Rectal smooth muscle tissue (tissue), 1 donor: ENCODE measurements at regions not wholly inside any gene's neighbourhood (a gene's known extent, or its start where the extent isn't known, plus 50 kb on each side); places are given as distances from the start of the nearest gene placed in this dataset.
A peak's percentile ranks its signal among the peaks of the same experiment; 100 is the strongest.

Source experiments
- H3K27ac ChIP-seq: one replicate; pipeline ENCODE4 v1.7.0; 2013; ENCODE audit warnings: low read depth, low read length, inconsistent platforms
- H3K27me3 ChIP-seq: one replicate; pipeline ENCODE4 v1.7.0; 2013; ENCODE audit warnings: low read length; ENCODE audit not compliant: control insufficient read depth, insufficient read depth
- H3K36me3 ChIP-seq: one replicate; pipeline ENCODE4 v1.7.0; 2013; ENCODE audit warnings: low read length; ENCODE audit not compliant: control insufficient read depth, insufficient read depth
- H3K4me1 ChIP-seq: one replicate; pipeline ENCODE4 v1.7.0; 2013; ENCODE audit warnings: low read length; ENCODE audit not compliant: control insufficient read depth, insufficient read depth
- H3K4me3 ChIP-seq: one replicate; pipeline ENCODE4 v1.7.0; 2013; ENCODE audit warnings: low read length
- H3K9ac ChIP-seq: one replicate; pipeline ENCODE4 v1.7.0; 2013; ENCODE audit warnings: low read length

- Histone ChIP-seq H3K4me3 (no peak overlapping the region), H3K27ac (peak overlapping the region; percentile 61), H3K36me3 (no peaks in the 10 kb centered on the region), H3K4me1 (peaks cover 23% of the 10 kb centered on the region), H3K9ac (no peak overlapping the region), H3K27me3 (no peaks in the 10 kb centered on the region)
Observed at GRCh38 chr5:172565931-172566665, 75.0 kb upstream of the NEURL1B start.

- no peak overlapping the region for H3K4me3 ChIP-seq
- no peaks in the 10 kb centered on the region for H3K27me3 ChIP-seq
- H3K36me3 ChIP-seq, result no peaks in the 10 kb centered on the region
- peaks cover 21% of the 10 kb centered on the region for H3K4me1 ChIP-seq
- peak overlapping the region; percentile 61 for H3K27ac ChIP-seq
- H3K9ac ChIP-seq, result no peak overlapping the region
Observed at GRCh38 chr5:172565455-172565854, 75.6 kb upstream of the NEURL1B start.

GRCh38 chr5:172564883-172565282 lies 76.2 kb upstream of the NEURL1B start:
- H3K27ac ChIP-seq, result peak overlapping the region; percentile 61

GRCh38 chr5:172564188-172564587 lies 76.9 kb upstream of the NEURL1B start:
- peaks cover 16% of the 10 kb centered on the region for H3K4me1 ChIP-seq
- H3K27ac ChIP-seq, result no peak overlapping the region
- H3K36me3 ChIP-seq, result no peaks in the 10 kb centered on the region
- no peak overlapping the region for H3K4me3 ChIP-seq
- H3K27me3 ChIP-seq, result no peaks in the 10 kb centered on the region
- no peak overlapping the region for H3K9ac ChIP-seq

More at GRCh38 chr5:172564883-172565282, 76.2 kb upstream of the NEURL1B start:
- H3K27me3 ChIP-seq, result no peaks in the 10 kb centered on the region
- no peaks in the 10 kb centered on the region for H3K36me3 ChIP-seq
- no peak overlapping the region for H3K4me3 ChIP-seq
- no peak overlapping the region for H3K9ac ChIP-seq
- peaks cover 15% of the 10 kb centered on the region for H3K4me1 ChIP-seq

- H3K9ac ChIP-seq, result no peak overlapping the region
- H3K4me1 ChIP-seq, result peaks cover 30% of the 10 kb centered on the region
- H3K27me3 ChIP-seq, result no peaks in the 10 kb centered on the region
- H3K4me3 ChIP-seq, result no peak overlapping the region
- no peaks in the 10 kb centered on the region for H3K36me3 ChIP-seq
- H3K27ac ChIP-seq, result peak overlapping the region; percentile 44
Observed at GRCh38 chr5:172562443-172562842, 78.6 kb upstream of the NEURL1B start.

- Histone ChIP-seq H3K4me1 (peaks cover 43% of the 10 kb centered on the region), H3K36me3 (no peaks in the 10 kb centered on the region), H3K4me3 (no peak overlapping the region), H3K9ac (no peak overlapping the region), H3K27me3 (no peaks in the 10 kb centered on the region), H3K27ac (no peak overlapping the region)
Observed at GRCh38 chr5:172561151-172561550, 79.9 kb upstream of the NEURL1B start.

GRCh38 chr5:172559004-172559932 lies 81.8 kb upstream of the NEURL1B start:
- Histone ChIP-seq H3K27me3 (no peaks in the 10 kb centered on the region), H3K27ac (peak overlapping the region; percentile 90), H3K9ac (no peak overlapping the region)

GRCh38 chr5:172558076-172558976 lies 82.7 kb upstream of the NEURL1B start:
- Histone ChIP-seq H3K27ac (peak overlapping the region; percentile 90), H3K4me3 (peak overlapping the region; percentile 4), H3K4me1 (peaks cover 66% of the 10 kb centered on the region), H3K9ac (peak overlapping the region; percentile 10), H3K36me3 (no peaks in the 10 kb centered on the region), H3K27me3 (no peaks in the 10 kb centered on the region)

More at GRCh38 chr5:172559004-172559932, 81.8 kb upstream of the NEURL1B start:
- H3K36me3 ChIP-seq, result no peaks in the 10 kb centered on the region
- H3K4me1 ChIP-seq, result peaks cover 57% of the 10 kb centered on the region
- peak overlapping the region; percentile 4 for H3K4me3 ChIP-seq

GRCh38 chr5:172556971-172557461 lies 84.0 kb upstream of the NEURL1B start:
- Histone ChIP-seq H3K4me1 (peaks cover 58% of the 10 kb centered on the region), H3K9ac (no peak overlapping the region), H3K27ac (peak overlapping the region; percentile 90), H3K4me3 (no peak overlapping the region), H3K36me3 (no peaks in the 10 kb centered on the region), H3K27me3 (no peaks in the 10 kb centered on the region)

GRCh38 chr5:172556262-172556661 lies 84.8 kb upstream of the NEURL1B start:
- Histone ChIP-seq H3K4me3 (no peak overlapping the region), H3K27ac (peak overlapping the region; percentile 90), H3K27me3 (no peaks in the 10 kb centered on the region), H3K4me1 (peaks cover 55% of the 10 kb centered on the region), H3K36me3 (no peaks in the 10 kb centered on the region), H3K9ac (no peak overlapping the region)

GRCh38 chr5:172554562-172554961 lies 86.5 kb upstream of the NEURL1B start:
- Histone ChIP-seq H3K27me3 (no peaks in the 10 kb centered on the region), H3K9ac (no peak overlapping the region), H3K4me1 (peaks cover 69% of the 10 kb centered on the region), H3K27ac (peak overlapping the region; percentile 90), H3K36me3 (no peaks in the 10 kb centered on the region), H3K4me3 (no peak overlapping the region)
